ENCODE measurements at regions not wholly inside any gene's neighbourhood (a gene's known extent, or its start where the extent isn't known, plus 50 kb on each side); places are given as distances from the start of the nearest gene placed in this dataset.

DNA sequence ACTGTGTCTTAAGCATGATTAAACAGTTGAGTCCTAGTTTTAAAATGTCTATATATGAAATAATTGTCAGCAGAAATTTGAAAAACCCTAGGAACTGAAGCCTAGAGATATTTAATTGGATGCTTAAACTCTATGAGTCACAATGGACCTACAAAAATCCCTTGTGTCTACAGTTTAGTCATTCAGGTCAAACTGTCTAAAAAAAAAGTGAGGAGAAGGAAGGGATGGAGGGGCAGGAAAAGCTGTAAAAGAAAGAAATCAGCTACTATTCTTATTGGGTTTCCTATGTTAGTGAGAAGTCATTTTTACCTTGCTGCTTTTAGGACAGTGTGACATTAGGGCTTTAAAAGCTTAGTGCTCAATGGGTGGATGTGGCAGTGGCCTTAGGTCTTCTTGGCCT lies 406.1 kb upstream of the FZD8 start:
- Histone ChIP-seq H3K9me3 (no peaks in the 10 kb centered on the region), H3K36me3 (no peaks in the 10 kb centered on the region), H3K4me3 (no peak overlapping the region), H3K27ac (no peak overlapping the region), H3K27me3 (no peaks in the 10 kb centered on the region), H3K4me1 (no peaks in the 10 kb centered on the region)
- ATAC-seq (ENCODE audit: low FRiP score in 2 of 2), result no peak
- TF ChIP-seq POLR2AphosphoS5 (IDR thresholded peaks at IDR 0.05) (no peak), EP300 (IDR thresholded peaks at IDR 0.05) (no peak), POLR2A (IDR thresholded peaks at IDR 0.05) (no peak)
- TF ChIP-seq, protein P1, sequence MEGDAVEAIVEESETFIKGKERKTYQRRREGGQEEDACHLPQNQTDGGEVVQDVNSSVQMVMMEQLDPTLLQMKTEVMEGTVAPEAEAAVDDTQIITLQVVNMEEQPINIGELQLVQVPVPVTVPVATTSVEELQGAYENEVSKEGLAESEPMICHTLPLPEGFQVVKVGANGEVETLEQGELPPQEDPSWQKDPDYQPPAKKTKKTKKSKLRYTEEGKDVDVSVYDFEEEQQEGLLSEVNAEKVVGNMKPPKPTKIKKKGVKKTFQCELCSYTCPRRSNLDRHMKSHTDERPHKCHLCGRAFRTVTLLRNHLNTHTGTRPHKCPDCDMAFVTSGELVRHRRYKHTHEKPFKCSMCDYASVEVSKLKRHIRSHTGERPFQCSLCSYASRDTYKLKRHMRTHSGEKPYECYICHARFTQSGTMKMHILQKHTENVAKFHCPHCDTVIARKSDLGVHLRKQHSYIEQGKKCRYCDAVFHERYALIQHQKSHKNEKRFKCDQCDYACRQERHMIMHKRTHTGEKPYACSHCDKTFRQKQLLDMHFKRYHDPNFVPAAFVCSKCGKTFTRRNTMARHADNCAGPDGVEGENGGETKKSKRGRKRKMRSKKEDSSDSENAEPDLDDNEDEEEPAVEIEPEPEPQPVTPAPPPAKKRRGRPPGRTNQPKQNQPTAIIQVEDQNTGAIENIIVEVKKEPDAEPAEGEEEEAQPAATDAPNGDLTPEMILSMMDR (IDR thresholded peaks at IDR 0.05), result no peak
- no peak for DNase-seq

DNA sequence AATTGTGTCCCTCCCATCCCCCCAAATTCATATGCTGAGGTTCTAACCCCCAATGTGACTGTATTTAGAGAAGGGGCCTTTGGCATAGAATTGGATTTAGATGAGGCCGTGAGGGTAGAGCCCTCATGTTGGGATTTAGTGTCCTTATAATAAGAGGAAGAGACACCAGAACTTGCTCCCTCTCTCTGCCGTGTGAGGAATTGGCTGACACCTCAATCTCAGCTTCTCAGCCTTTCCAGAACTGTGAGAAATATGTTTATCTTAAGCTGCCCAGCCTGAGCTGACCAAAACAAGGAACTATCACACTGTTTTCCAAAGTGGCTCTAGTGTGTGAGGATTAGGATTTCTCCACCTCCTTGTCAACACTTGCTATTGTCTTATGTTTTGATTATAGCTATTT lies 400.0 kb upstream of the FZD8 start:
- no peaks in the 10 kb centered on the region for H3K27me3 ChIP-seq
- ATAC-seq (ENCODE audit: low FRiP score in 2 of 2) (no peak), DNase-seq (no peak)
- TF ChIP-seq, protein P1 (IDR thresholded peaks at IDR 0.05), result no peak
- TF ChIP-seq EP300 (IDR thresholded peaks at IDR 0.05) (no peak), POLR2A (IDR thresholded peaks at IDR 0.05) (no peak), POLR2AphosphoS5 (IDR thresholded peaks at IDR 0.05) (no peak)
- H3K9me3 ChIP-seq, result no peaks in the 10 kb centered on the region
- 66 to 81% methylated on average over 2 of the region's 2 CpGs for WGBS, 2 donors
- H3K36me3 ChIP-seq, result no peaks in the 10 kb centered on the region
- no peak overlapping the region for H3K27ac ChIP-seq
- H3K4me3 ChIP-seq, result no peak overlapping the region
- no peaks in the 10 kb centered on the region for H3K4me1 ChIP-seq

DNA sequence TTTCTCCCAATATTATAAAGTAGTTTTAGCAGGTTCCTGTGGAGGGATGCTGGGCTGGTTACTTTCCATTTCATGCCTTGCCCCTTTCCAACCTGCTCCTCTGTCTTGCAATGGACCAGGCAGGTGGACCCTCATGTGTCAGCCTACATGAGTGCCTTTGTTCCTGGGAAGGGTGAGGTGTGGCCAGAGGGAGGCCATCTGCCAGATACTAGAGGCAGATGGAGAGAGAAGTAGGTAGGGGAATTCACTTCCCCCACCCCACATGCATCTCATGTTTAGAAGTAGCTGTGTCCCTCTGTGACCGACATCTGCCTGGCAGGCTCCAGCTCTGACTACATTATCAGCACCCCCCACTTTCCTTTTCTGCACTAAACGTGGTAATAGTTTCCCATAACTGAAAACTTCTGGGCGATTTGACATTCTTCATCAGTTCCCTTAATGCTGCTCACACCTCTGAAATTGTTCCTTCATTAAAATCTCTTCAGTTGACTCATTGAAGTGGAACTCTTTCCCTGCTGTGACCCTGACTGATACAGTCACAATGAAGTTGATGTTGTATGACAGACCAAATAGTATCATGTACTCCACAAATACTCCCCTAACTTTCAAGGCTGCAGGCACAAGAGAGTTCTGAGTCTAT lies 396.3 kb upstream of the FZD8 start:
- no peaks in the 10 kb centered on the region for H3K27me3 ChIP-seq
- DNase-seq (no peak), ATAC-seq (ENCODE audit: low FRiP score in 2 of 2) (no peak)
- H3K36me3 ChIP-seq, result no peaks in the 10 kb centered on the region
- no peaks in the 10 kb centered on the region for H3K9me3 ChIP-seq
- no peak overlapping the region for H3K4me3 ChIP-seq
- H3K27ac ChIP-seq, result no peak overlapping the region
- TF ChIP-seq POLR2AphosphoS5 (IDR thresholded peaks at IDR 0.05), result no peak
- TF ChIP-seq, protein P1 (IDR thresholded peaks at IDR 0.05), result no peak
- TF ChIP-seq POLR2A (IDR thresholded peaks at IDR 0.05), result no peak
- TF ChIP-seq EP300 (IDR thresholded peaks at IDR 0.05), result no peak
- H3K4me1 ChIP-seq, result no peaks in the 10 kb centered on the region
- 69 to 70% methylated on average over 3 of the region's 3 CpGs for WGBS, 2 donors

DNA sequence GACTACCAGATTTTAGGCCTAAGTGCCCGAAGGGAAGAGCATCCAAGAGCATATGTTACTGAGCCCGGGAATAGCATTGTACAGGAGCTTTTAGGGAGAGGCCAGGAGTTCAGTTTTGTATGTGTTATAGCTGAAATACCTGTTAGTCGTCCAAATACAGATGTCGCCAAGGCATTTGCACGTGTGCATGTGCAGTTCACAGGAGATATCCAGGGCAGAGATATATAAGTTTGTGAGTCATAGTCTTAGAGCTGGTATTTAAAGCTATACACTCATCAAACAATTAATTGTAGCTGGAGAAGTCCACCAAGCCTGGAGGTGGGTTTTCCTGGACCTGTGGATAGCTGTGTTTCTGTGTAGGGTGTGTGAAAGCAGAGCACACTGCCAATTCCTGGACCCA lies 394.0 kb upstream of the FZD8 start:
- WGBS, 2 donors, result 89 to 91% methylated on average over 5 of the region's 5 CpGs
- ATAC-seq (ENCODE audit: low FRiP score in 2 of 2) (no peak), DNase-seq (no peak)
- H3K36me3 ChIP-seq, result no peaks in the 10 kb centered on the region
- no peak overlapping the region for H3K4me3 ChIP-seq
- no peaks in the 10 kb centered on the region for H3K4me1 ChIP-seq
- no peaks in the 10 kb centered on the region for H3K27me3 ChIP-seq
- no peaks in the 10 kb centered on the region for H3K9me3 ChIP-seq
- no peak overlapping the region for H3K27ac ChIP-seq
- TF ChIP-seq POLR2AphosphoS5 (IDR thresholded peaks at IDR 0.05) (no peak), POLR2A (IDR thresholded peaks at IDR 0.05) (no peak), EP300 (IDR thresholded peaks at IDR 0.05) (no peak)
- TF ChIP-seq, protein P1 (IDR thresholded peaks at IDR 0.05), result no peak

DNA sequence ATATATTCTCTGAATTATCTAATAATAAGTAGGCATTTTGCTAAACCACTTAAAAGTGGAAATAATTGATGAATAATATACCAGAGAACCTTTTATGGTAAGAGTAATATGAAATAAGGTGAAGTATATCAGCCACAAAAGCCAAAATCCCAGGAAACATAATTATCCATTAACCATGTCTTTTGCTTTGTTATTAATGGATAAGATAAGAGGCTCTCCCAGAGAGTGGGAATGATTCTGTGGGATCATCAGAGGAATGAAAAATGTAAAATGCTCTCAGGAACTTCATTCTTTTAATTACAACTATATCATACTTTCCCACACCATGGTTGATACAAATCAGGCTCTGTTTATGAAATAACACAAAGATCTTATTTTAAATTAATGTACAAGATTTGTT lies 391.7 kb upstream of the FZD8 start:
- no peak for DNase-seq
- no peak for ATAC-seq (ENCODE audit: low FRiP score in 2 of 2)
- no peak overlapping the region for H3K27ac ChIP-seq

More for the DNA sequence above, 391.7 kb upstream of the FZD8 start:
- TF ChIP-seq EP300 (IDR thresholded peaks at IDR 0.05), result no peak
- no peak for TF ChIP-seq POLR2AphosphoS5 (IDR thresholded peaks at IDR 0.05)
- TF ChIP-seq POLR2A (IDR thresholded peaks at IDR 0.05), result no peak
- TF ChIP-seq, protein P1 (IDR thresholded peaks at IDR 0.05), result no peak
- no peaks in the 10 kb centered on the region for H3K36me3 ChIP-seq
- no peaks in the 10 kb centered on the region for H3K27me3 ChIP-seq
- no peaks in the 10 kb centered on the region for H3K9me3 ChIP-seq
- H3K4me3 ChIP-seq, result no peak overlapping the region
- no peaks in the 10 kb centered on the region for H3K4me1 ChIP-seq

Measured in upper lobe of left lung (tissue), 6 donors.